Large intestine (tissue), 3 donors: ENCODE measurements at regions not wholly inside any gene's neighbourhood (a gene's known extent, or its start where the extent isn't known, plus 50 kb on each side); places are given as distances from the start of the nearest gene placed in this dataset.

Experiments
- DNase-seq, 2 donors: peaks; one replicate each; pipeline versions ENCODE4 v3.0.0 to v3.0.0-alpha.2; 2013
- H3K27ac ChIP-seq: one replicate; pipeline ENCODE4 v1.5.1; 2013; ENCODE audit warnings: low read length
- H3K27me3 ChIP-seq: 2 replicates; pipeline ENCODE4 v1.6.1; 2013; ENCODE audit warnings: low read length; ENCODE audit not compliant: control insufficient read depth, insufficient read depth
- H3K36me3 ChIP-seq: 2 replicates; pipeline ENCODE4 v1.6.1; 2013; ENCODE audit warnings: low read length; ENCODE audit not compliant: control insufficient read depth, insufficient read depth
- H3K4me1 ChIP-seq: one replicate; pipeline ENCODE4 v1.6.1; 2013; ENCODE audit warnings: low read length; ENCODE audit not compliant: control insufficient read depth, insufficient read depth
- H3K4me3 ChIP-seq: one replicate; pipeline ENCODE4 v1.5.1; 2013; ENCODE audit warnings: low read length
- H3K9me3 ChIP-seq: one replicate; pipeline ENCODE4 v1.6.1; 2013; ENCODE audit warnings: mild to moderate bottlenecking, low read depth, low read length, moderate library complexity; ENCODE audit not compliant: control insufficient read depth
- WGBS: methylation state at CpG from one replicate; pipeline ENCODE4 v1.1.5; 2013; ENCODE audit warnings: low lambda C conversion rate; ENCODE audit not compliant: insufficient coverage; 5-methylcytosine and 5-hydroxymethylcytosine counted together

DNA sequence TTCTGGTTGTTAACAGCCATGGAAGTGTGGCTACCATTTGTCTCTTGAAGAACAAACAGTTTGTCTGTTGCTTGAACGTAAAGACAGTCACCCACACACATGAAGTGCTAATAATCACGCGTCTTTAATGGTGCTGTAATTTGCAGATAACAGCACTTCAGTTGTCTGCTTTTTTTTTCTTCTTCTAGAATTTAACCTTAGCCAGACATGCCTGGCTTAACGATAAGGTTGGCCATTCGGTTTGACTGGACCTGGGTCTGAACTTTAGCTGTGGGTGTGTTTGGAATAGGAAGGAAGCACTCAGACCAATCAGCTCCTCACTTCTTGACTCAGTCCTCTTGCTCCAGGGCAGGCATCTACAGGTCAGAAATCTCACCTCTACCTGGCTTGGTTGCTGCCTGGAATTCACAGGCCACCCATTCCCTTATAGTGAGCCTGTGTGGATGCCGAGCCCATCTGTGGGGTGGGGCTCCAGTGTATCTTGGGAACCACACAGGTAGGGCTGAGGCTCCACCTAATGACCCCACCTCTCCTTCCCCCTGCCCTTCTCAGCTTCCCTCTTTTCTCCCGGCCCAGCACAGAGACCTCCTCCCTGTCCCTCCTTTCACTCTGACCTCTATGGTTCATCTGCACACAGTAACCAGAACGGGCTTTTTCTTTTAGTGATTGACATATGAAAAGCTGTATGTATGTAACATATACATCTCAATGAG lies 246.4 kb upstream of the PWP1 start:
- Histone ChIP-seq H3K36me3 (no peaks in the 10 kb centered on the region), H3K4me1 (no peaks in the 10 kb centered on the region), H3K4me3 (no peak overlapping the region), H3K9me3 (no peaks in the 10 kb centered on the region), H3K27me3 (no peaks in the 10 kb centered on the region), H3K27ac (no peak overlapping the region)
- peak; percentile 47 to 77 for DNase-seq
- WGBS, result no CpG with 5 or more reads among the region's 8 CpGs

DNA sequence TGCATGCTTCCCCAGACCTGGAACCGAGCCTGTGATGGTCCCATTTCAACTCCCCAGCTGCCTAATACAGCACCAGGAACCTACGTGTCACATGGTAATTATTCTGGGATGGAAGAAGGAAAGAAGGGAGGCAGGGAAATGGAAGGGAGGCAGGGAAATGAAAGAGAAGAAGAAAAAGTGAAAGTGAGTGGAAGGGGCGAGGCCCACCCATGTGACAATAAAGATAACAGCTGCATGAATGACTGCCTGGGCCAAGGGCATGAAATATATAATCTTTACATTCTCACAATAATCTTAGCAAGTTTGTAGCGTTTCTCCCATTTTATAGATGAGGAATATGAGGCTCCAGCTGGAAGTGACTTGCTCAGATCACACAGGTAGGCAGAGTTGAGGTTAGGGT lies 245.0 kb upstream of the PWP1 start:
- H3K9me3 ChIP-seq, result no peaks in the 10 kb centered on the region
- H3K36me3 ChIP-seq, result no peaks in the 10 kb centered on the region
- DNase-seq, result peak in 1 of 2 donors; percentile 39
- no peak overlapping the region for H3K27ac ChIP-seq
- H3K4me3 ChIP-seq, result no peak overlapping the region
- WGBS, result 80% methylated on average over 2 of the region's 4 CpGs
- no peaks in the 10 kb centered on the region for H3K27me3 ChIP-seq
- H3K4me1 ChIP-seq, result no peaks in the 10 kb centered on the region

DNA sequence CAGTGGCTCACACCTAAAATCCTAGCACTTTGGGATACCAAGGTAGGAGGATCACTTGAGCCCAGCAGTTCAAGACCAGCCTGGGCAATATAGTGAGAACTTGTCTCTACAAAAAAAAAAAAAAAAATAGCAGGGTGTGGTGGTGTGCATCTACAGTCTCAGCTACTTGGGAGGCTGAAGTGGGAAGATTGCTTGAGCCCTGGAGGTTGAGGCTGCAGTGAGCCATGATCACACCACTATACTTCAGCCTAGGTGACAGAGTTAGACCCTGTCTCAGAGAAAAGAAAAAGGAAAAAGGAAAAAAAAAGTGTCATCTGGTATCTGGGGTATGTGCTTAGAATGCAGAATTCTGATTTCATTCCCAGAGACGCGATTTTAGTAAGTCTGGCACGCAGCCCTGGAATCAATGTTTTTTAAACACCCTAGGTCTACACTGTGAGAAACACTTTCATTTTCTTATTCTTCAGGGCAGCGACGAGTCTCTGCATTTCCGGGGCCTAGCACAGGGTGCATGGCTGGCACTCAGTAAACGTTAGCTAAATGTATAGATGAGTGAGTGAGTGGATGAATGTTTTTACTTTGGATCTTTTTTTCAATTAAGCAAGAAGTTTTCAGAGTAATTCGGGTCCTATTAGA lies 243.8 kb upstream of the PWP1 start:
- no peaks in the 10 kb centered on the region for H3K9me3 ChIP-seq
- no peaks in the 10 kb centered on the region for H3K4me1 ChIP-seq
- WGBS, result 92% methylated on average over 4 of the region's 8 CpGs
- no peaks in the 10 kb centered on the region for H3K36me3 ChIP-seq
- no peak overlapping the region for H3K4me3 ChIP-seq
- H3K27ac ChIP-seq, result no peak overlapping the region
- no peaks in the 10 kb centered on the region for H3K27me3 ChIP-seq
- no peak for DNase-seq

DNA sequence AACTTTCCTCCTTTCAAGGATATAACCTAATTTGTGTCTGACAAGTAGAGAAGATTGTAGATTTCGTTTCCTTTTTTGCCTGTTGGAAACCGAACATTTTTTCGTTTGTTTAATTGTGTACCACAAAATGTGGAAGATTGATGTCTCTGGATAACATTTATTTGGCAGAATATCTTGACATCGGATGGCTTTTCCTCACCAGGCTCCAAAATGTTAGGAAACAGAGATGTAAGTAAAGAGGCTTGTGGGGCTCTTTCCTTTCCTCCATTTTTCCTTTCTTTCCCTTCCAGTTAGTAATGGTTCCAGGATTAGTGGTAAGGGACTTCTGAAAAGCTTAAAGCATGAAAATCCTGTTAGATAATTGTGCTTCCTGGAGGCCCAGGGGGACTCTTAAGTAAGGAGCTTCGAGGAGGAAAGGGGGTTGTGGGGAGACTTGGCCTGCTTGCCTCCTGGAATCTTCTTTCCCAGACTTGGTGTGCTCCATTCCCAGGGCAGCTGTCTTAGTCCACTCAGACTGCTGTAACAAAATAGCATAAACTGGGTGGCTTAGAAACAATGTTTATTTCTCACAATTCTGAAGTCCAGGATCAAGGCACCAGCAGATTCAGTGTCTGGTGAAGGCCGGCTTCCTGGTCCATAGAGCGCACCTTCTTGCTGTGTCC lies 243.1 kb upstream of the PWP1 start:
- Histone ChIP-seq H3K4me3 (no peak overlapping the region), H3K27me3 (no peaks in the 10 kb centered on the region), H3K36me3 (no peaks in the 10 kb centered on the region), H3K27ac (no peak overlapping the region), H3K9me3 (no peaks in the 10 kb centered on the region), H3K4me1 (no peaks in the 10 kb centered on the region)
- WGBS, result 80% methylated on average over 1 of the region's 7 CpGs
- DNase-seq, result no peak

DNA sequence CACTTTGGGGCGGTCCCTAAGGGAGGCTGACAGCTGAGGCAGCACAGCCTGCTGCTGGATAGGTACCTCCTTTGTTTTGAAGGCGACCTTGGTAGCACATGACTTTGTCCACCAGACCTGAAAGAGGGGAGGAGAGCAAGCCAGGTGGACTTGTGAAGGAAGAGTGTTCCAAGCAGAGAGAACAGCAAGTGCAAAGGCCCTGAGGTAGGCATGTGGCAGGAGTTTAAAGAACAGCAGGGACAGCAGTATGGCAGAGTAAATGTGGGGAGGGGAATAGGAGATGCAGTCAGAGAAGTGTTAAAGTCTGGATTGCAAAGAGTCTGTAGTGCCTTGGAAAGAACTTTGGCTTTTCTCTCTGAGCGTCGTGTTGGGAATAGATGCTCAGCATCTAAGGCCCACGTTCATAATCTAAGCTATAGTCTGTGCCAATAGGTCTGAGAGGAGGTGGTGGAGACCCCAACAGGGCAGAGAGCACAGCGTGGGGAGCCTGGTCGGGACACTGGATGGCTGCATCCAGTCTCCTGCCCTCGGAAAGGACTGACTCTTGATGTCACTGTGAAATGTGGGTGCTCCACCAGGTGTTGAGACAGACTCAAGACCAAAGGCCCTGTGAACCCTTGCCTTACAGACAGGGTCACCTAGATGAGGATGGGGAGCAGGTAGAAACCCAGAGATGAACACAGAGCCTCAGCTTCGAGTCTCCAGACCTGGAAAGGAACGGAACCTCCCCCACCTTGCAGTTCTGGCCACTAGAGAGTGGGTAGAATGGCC lies 242.1 kb upstream of the PWP1 start:
- Histone ChIP-seq H3K9me3 (no peaks in the 10 kb centered on the region), H3K4me3 (no peak overlapping the region), H3K4me1 (no peaks in the 10 kb centered on the region), H3K27ac (no peak overlapping the region), H3K27me3 (no peaks in the 10 kb centered on the region), H3K36me3 (no peaks in the 10 kb centered on the region)
- WGBS, result no CpG with 5 or more reads among the region's 10 CpGs
- no peak for DNase-seq

DNA sequence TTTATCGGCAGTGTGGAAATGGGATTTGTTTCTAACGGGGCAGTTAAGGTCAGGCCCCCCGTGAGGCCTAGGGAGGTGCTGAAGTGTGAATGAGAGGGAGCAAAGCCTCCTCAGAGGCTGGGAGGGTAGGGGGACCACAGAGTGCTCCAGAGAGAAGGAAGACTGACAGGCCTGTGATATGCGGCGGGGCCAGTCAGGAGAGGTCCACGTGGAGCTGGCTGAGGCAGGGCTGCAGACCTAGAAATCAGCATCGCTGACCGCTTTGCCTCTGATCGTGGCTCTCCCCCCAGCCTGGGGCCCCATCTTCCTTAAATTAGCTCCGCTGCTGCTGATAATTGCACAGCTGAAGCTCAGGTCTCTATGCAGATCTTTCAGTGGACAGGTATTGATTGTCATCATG lies 240.8 kb upstream of the PWP1 start:
- no peak overlapping the region for H3K4me3 ChIP-seq
- WGBS, result no CpG with 5 or more reads among the region's 10 CpGs
- no peaks in the 10 kb centered on the region for H3K9me3 ChIP-seq
- no peaks in the 10 kb centered on the region for H3K36me3 ChIP-seq
- H3K27ac ChIP-seq, result no peak overlapping the region
- no peak for DNase-seq
- H3K27me3 ChIP-seq, result no peaks in the 10 kb centered on the region
- H3K4me1 ChIP-seq, result no peaks in the 10 kb centered on the region

DNA sequence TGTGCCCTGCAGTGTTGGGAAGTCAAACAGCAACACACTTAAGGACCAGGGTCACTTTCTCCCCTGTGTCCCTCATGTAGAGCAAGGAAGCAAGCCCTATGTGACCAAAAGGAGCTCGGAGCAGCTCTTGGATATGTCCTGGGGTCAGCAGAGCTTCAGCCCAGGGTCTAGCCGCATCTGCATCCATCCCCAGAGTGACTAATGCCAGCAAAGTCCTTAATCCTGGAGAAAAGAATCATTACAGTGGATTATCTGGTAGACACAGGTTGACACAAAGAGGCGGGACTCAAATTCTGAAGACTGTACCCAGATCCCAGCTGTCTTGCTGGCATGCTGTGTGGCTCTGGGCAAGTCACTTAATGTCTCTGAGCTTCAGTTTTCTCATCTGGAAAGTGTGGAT lies 239.1 kb upstream of the PWP1 start:
- no peaks in the 10 kb centered on the region for H3K36me3 ChIP-seq
- H3K27me3 ChIP-seq, result peaks cover 3% of the 10 kb centered on the region
- H3K9me3 ChIP-seq, result no peaks in the 10 kb centered on the region
- H3K4me3 ChIP-seq, result no peak overlapping the region
- no CpG with 5 or more reads among the region's 3 CpGs for WGBS
- no peak for DNase-seq
- H3K4me1 ChIP-seq, result no peaks in the 10 kb centered on the region
- no peak overlapping the region for H3K27ac ChIP-seq

DNA sequence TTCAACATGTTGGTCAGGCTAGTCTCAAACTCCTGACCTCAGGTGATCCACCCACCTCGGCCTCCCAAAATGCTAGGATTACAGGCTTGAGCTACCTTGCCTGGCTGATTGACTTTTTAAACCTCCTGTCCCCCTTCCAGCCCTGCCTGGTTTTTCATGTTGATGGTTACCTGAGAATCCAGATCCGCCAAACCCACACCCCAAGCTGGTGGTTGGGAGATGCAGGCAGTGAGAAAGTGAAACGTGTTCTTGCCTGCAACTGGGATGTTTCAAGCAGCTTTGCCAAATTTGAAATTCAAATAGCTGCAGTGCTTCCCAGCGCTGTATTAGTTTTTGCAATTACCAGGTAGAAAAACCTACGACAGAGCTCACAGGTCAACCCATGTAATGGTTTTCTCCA lies 238.3 kb upstream of the PWP1 start:
- peaks cover 3% of the 10 kb centered on the region for H3K27me3 ChIP-seq
- no peaks in the 10 kb centered on the region for H3K36me3 ChIP-seq
- H3K9me3 ChIP-seq, result no peaks in the 10 kb centered on the region
- no peak for DNase-seq
- whole genome bisulfite sequencing, result no CpG with 5 or more reads among the region's 5 CpGs
- H3K27ac ChIP-seq, result no peak overlapping the region
- H3K4me1 ChIP-seq, result no peaks in the 10 kb centered on the region
- no peak overlapping the region for H3K4me3 ChIP-seq

DNA sequence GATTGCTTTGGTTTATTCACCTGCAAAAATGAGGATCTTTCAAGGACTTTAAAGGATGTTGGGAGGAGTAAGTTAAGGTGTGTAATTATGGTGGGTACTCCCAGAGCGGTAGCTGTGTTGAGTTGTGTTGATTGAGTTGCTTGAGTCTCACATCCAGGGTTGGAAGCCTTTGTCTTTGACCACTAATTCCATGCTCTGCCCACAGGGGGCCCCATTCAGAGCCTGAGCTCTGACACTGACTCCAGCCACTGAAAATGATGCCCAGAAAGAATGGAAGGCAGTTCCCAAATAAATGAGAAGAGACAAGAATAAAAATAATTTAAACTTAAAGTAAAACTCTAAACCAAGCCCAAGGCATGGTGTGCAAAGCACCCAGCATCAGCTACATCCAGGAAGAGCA lies 237.4 kb upstream of the PWP1 start:
- no peak for DNase-seq
- Histone ChIP-seq H3K4me3 (no peak overlapping the region), H3K9me3 (no peaks in the 10 kb centered on the region), H3K27me3 (peaks cover 3% of the 10 kb centered on the region), H3K4me1 (no peaks in the 10 kb centered on the region), H3K36me3 (no peaks in the 10 kb centered on the region), H3K27ac (no peak overlapping the region)
- no CpG with 5 or more reads among the region's 1 CpG for WGBS

DNA sequence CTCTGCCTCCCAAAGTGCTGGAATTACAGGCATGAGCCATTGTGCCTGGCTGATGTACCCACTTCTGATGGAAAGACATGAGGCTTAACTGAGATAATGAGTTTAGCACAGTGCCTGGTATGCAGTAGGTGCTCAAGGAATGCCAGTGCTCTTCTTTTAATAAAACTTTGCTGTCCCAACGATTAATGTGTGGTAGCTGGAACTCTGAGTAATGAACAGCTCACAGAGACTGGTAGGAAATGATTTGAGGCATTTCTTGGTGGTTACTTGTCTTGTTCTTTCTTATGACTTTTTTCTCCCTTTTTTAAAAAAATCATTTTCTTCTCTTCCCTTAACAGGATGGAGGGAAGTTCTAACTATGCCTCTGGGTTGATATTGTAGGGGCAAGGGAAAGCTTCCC lies 235.7 kb upstream of the PWP1 start:
- H3K9me3 ChIP-seq, result no peaks in the 10 kb centered on the region
- H3K4me1 ChIP-seq, result no peaks in the 10 kb centered on the region
- no CpG with 5 or more reads among the region's 1 CpG for WGBS
- DNase-seq, result no peak
- H3K27me3 ChIP-seq, result peaks cover 3% of the 10 kb centered on the region
- H3K36me3 ChIP-seq, result no peaks in the 10 kb centered on the region
- H3K27ac ChIP-seq, result no peak overlapping the region
- H3K4me3 ChIP-seq, result no peak overlapping the region
